Effector memory CD8-positive, alpha-beta T cell (primary cell): ENCODE measurements at regions not wholly inside any gene's neighbourhood (a gene's known extent, or its start where the extent isn't known, plus 50 kb on each side); places are given as distances from the start of the nearest gene placed in this dataset.

ENCODE experiments used
- ATAC-seq: fragments of 150-1000 bp; cut with Tn5 transposase; replicated peaks from 2 replicates; pipeline ENCODE4 v1.10.0; 2021; ENCODE audit warnings: mild to moderate bottlenecking, moderate library complexity
- DNase-seq, 3 experiments: peaks; one replicate each; pipeline ENCODE4 v3.0.0; 2021
- H3K27ac Mint-ChIP-seq, 2 donors: one replicate each; pipeline ENCODE4 v1.8.0; 2022; ENCODE audit warnings: mild to moderate bottlenecking in 2 of 2, mixed read lengths in 2 of 2, moderate library complexity in 2 of 2
- H3K27me3 Mint-ChIP-seq, 2 donors: one replicate each; pipeline ENCODE4 v1.8.0; 2022; ENCODE audit warnings: mixed read lengths in 2 of 2
- H3K36me3 Mint-ChIP-seq: one replicate; pipeline ENCODE4 v1.8.0; 2022; ENCODE audit warnings: mild to moderate bottlenecking, moderate library complexity, mixed read lengths; ENCODE audit not compliant: insufficient read depth
- H3K4me1 Mint-ChIP-seq, 2 donors: one replicate each; pipeline ENCODE4 v1.8.0; 2022; ENCODE audit warnings: low read depth in 2 of 2, mixed read lengths in 2 of 2
- H3K4me3 Mint-ChIP-seq, 2 donors: one replicate each; pipeline ENCODE4 v1.8.0; 2022; ENCODE audit warnings: mild to moderate bottlenecking in 2 of 2, mixed read lengths in 2 of 2, moderate library complexity in 2 of 2
- H3K9me3 Mint-ChIP-seq, 2 donors: one replicate each; pipeline ENCODE4 v1.8.0; 2022; ENCODE audit warnings: mixed read lengths in 2 of 2

GRCh38 chr21:27257908-27258556, 291.1 kb upstream of the ADAMTS5 start:
- Mint-ChIP-seq H3K4me1 (no peaks in the 10 kb centered on the region), H3K9me3 (peaks cover 4 to 7% of the 10 kb centered on the region in 2 donors), H3K4me3 (no peak overlapping the region), H3K27ac (no peak overlapping the region), H3K36me3 (no peaks in the 10 kb centered on the region), H3K27me3 (no peaks in the 10 kb centered on the region)
- ATAC-seq (no peak), DNase-seq (no peak)

DNA sequence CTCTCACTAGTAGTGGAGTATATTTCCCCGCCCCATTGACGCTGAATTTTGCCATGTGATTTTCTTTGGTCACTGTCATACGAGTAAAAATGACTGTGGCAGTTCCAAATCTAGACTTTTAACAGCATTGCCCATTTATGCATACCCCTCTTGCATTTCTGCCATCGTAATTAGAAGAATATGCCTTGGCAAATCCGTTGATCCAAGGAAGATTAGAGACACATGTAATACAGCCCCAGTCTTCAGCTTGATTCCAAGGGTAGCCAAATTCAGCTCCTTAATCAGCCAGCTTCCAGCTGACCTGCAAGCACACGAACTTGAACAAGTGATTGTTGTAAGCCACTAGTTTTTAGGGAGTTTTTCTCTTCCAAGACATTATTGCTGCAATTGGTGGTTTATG, 290.3 kb upstream of the ADAMTS5 start:
- Mint-ChIP-seq H3K36me3 (no peaks in the 10 kb centered on the region), H3K27me3 (no peaks in the 10 kb centered on the region), H3K4me1 (no peaks in the 10 kb centered on the region), H3K4me3 (no peak overlapping the region), H3K27ac (no peak overlapping the region), H3K9me3 (peaks cover 4 to 7% of the 10 kb centered on the region in 2 donors)
- DNase-seq = no peak
- ATAC-seq = no peak

DNA sequence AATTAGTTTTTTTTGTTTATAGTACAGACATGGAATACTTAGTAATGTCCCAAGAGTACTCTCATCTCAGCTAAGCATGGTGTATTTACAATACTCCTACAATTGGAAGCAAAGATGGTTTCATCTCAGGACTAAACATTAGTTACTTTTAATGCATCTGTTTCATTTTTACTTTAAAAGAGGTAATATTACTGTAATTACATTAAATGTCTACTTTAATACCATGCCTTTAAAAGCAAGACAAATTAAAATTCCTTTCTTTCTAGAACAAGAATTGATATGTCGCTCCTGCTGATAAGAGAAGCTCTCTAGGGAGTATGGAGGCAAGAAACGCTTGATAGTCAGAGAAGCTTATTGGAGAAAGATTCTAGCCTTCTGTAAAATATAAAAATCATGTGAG, 284.9 kb upstream of the ADAMTS5 start:
- Mint-ChIP-seq H3K27ac (no peak overlapping the region), H3K4me3 (no peak overlapping the region), H3K27me3 (no peaks in the 10 kb centered on the region), H3K9me3 (peaks cover 4 to 5% of the 10 kb centered on the region in 2 donors), H3K36me3 (no peaks in the 10 kb centered on the region), H3K4me1 (no peaks in the 10 kb centered on the region)
- DNase-seq (no peak), ATAC-seq (no peak)

DNA sequence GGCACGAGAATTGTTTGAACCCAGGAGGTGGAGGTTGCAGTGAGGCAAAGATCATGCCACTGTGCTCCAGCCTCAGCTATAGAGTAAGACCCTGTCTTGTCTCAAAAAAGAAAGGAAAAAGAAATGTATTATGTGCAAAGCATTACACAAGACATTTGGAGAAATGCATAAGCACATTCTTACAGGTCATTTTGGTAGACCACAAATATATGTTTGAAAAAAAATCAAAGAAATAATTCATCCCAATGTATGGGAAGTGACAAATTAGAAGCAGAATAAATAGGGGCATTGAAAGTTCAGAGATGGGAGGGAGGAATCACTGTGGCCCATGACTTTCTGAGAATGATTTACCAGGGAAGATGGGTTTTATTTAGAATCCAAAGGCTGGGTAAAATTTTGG, 283.5 kb upstream of the ADAMTS5 start:
- Mint-ChIP-seq H3K27ac (no peak overlapping the region), H3K36me3 (no peaks in the 10 kb centered on the region), H3K4me1 (no peaks in the 10 kb centered on the region), H3K27me3 (no peaks in the 10 kb centered on the region), H3K9me3 (peaks cover 4 to 5% of the 10 kb centered on the region in 2 donors), H3K4me3 (no peak overlapping the region)
- DNase-seq (no peak), ATAC-seq (no peak)

GRCh38 chr21:27248814-27249213, 281.9 kb upstream of the ADAMTS5 start:
- Mint-ChIP-seq H3K36me3 (no peaks in the 10 kb centered on the region), H3K27me3 (no peaks in the 10 kb centered on the region)
- DNase-seq = no peak

DNA sequence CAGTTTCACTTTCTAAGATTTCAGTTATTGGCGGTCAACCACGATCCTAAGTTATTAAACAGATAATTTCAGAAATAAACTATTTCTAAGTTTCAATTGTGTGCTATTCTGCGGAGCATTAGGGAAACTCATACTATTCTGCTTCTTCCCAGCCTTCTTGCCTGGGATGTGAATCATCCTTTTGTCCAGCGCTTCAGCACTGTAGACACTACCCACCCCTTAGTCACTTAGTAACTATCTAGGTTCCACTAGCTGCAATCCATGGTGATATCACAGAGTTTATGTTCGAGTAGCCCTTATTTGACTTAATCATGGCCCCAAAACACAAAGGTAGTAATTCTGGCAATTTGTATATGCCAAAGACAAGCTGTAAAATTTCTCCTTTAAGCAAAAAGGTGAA, 279.9 kb upstream of the ADAMTS5 start:
- H3K9me3 Mint-ChIP-seq = peaks cover 5 to 8% of the 10 kb centered on the region in 2 donors
- ATAC-seq (no peak), DNase-seq (no peak)
- no peaks in the 10 kb centered on the region for H3K27me3 Mint-ChIP-seq
- no peak overlapping the region for H3K27ac Mint-ChIP-seq
- H3K4me3 Mint-ChIP-seq = no peak overlapping the region
- no peaks in the 10 kb centered on the region for H3K36me3 Mint-ChIP-seq
- no peaks in the 10 kb centered on the region for H3K4me1 Mint-ChIP-seq

More at GRCh38 chr21:27248814-27249213, 281.9 kb upstream of the ADAMTS5 start:
- Mint-ChIP-seq H3K4me3 (no peak overlapping the region), H3K4me1 (no peaks in the 10 kb centered on the region), H3K27ac (no peak overlapping the region), H3K9me3 (peaks cover 4 to 5% of the 10 kb centered on the region in 2 donors)
- ATAC-seq = no peak

DNA sequence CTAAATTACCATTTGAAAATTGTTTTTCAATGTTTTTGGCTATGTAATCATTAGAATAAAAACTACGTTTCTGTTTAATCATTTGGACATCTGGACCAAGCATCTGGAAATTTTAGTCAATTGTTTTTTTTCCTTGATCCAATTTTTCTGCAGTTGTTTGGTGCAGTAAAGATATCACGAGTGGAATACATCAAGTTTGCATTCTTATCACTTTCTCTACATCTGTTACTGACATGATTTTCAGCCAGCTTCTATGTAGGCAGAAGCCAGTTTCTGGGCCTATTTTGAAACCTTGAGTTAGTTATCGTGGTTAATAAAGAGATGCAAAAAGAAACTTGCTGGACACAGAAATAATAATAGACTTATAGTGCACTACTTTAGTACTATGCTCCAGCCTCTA, 277.9 kb upstream of the ADAMTS5 start:
- H3K36me3 Mint-ChIP-seq = no peaks in the 10 kb centered on the region
- no peak overlapping the region for H3K27ac Mint-ChIP-seq
- no peak for ATAC-seq

DNA sequence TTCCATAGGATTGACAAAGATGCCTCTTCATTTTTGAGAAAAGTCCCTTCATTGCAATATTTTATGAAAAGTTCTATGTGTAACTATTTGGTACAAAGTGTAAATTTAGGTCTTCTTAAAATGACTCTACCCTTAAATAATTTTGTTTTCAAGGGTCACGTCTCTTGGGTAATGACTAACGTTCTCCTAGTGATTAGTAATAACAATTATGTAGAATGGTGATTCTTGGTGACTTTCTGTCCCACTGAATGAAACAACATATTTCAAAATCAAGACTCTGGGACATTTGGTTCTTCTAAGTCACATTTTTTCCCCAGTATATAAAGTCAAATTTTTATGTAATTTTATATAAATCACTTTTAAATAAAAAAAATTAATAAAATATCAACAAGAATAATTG, 277.5 kb upstream of the ADAMTS5 start:
- Mint-ChIP-seq H3K4me1 (no peaks in the 10 kb centered on the region), H3K27ac (no peak overlapping the region), H3K27me3 (no peaks in the 10 kb centered on the region), H3K36me3 (no peaks in the 10 kb centered on the region), H3K4me3 (no peak overlapping the region), H3K9me3 (peaks cover 8 to 12% of the 10 kb centered on the region in 2 donors)
- no peak for ATAC-seq
- no peak for DNase-seq

More for the DNA sequence above, 277.9 kb upstream of the ADAMTS5 start:
- Mint-ChIP-seq H3K4me1 (no peaks in the 10 kb centered on the region), H3K4me3 (no peak overlapping the region), H3K9me3 (peaks cover 8 to 12% of the 10 kb centered on the region in 2 donors), H3K27me3 (no peaks in the 10 kb centered on the region)
- no peak for DNase-seq

GRCh38 chr21:27240839-27241238, 274.0 kb upstream of the ADAMTS5 start:
- Mint-ChIP-seq H3K36me3 (no peaks in the 10 kb centered on the region), H3K27me3 (no peaks in the 10 kb centered on the region), H3K9me3 (peaks cover 6% of the 10 kb centered on the region in 2 donors), H3K4me3 (no peak overlapping the region), H3K4me1 (no peaks in the 10 kb centered on the region), H3K27ac (no peak overlapping the region)
- no peak for DNase-seq
- no peak for ATAC-seq

GRCh38 chr21:27233514-27234115, 266.7 kb upstream of the ADAMTS5 start:
- ATAC-seq (no peak), DNase-seq (no peak)
- Mint-ChIP-seq H3K36me3 (no peaks in the 10 kb centered on the region), H3K27ac (no peak overlapping the region), H3K27me3 (no peaks in the 10 kb centered on the region), H3K9me3 (peaks cover 0 to 5% of the 10 kb centered on the region in 2 donors), H3K4me1 (no peaks in the 10 kb centered on the region), H3K4me3 (no peak overlapping the region)

DNA sequence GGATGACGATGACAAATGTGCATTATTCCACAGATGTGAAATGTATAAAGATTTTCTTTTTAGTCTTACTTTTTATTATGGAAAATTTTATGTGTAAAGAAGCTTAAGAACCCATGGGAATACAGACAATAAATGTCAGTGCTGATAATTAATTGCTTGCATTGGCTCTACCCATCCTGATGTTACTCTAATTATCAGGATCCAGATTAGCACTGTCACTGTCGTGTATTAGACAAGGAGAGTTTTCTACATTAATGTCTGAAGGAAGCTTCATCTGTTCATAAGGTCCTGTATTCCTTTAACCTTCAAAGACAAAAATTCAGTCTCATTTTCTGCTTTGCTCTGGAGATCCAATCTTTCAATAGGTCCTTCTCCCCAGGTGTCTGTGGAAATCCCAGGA, 259.1 kb upstream of the ADAMTS5 start:
- DNase-seq (no peak), ATAC-seq (no peak)
- Mint-ChIP-seq H3K4me1 (no peaks in the 10 kb centered on the region), H3K27ac (no peak overlapping the region), H3K4me3 (no peak overlapping the region), H3K36me3 (no peaks in the 10 kb centered on the region), H3K27me3 (no peaks in the 10 kb centered on the region), H3K9me3 (peaks cover 0 to 2% of the 10 kb centered on the region in 2 donors)

DNA sequence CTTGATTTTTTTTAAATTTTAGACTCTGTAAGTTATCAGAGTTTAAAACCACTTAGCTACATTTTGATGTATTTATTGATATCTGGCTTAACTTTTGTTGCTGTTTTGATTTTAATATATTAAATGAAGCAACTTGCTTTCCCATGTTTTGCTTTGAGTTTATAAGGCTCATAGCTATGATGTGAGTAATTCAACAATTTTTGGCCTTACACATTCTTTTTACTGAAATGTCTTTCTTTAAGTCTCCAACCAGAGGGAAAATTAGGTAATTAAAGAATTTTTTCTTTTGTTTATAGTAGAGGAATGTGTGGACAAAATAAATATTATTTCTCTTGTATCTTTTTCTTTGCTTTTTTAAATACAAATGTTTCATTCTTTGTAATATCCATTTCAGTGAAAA, 258.3 kb upstream of the ADAMTS5 start:
- H3K4me1 Mint-ChIP-seq = no peaks in the 10 kb centered on the region
- no peak for ATAC-seq
- peaks cover 0 to 4% of the 10 kb centered on the region in 2 donors for H3K9me3 Mint-ChIP-seq
- H3K27me3 Mint-ChIP-seq = no peaks in the 10 kb centered on the region
- no peak overlapping the region for H3K4me3 Mint-ChIP-seq
- no peaks in the 10 kb centered on the region for H3K36me3 Mint-ChIP-seq
- no peak overlapping the region for H3K27ac Mint-ChIP-seq
- no peak for DNase-seq

DNA sequence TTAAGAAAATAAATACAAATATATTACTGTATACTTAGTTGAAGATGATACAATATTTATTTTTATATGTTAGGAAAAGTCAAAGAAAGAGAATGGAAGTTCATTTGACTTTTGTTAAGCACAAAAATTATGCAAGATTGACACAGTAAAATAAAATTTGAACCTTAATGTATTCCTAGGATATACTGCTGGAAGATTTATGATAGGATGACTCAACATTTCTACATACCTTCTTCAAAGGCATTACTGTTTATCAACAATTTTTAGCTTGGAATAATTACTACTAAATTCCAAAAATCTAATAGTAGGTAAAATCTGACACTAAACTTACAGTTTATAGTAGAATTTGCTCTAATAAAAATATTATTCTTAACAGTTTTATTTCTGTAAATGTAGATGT, 257.3 kb upstream of the ADAMTS5 start:
- DNase-seq (no peak), ATAC-seq (no peak)
- H3K27ac Mint-ChIP-seq = no peak overlapping the region
- H3K9me3 Mint-ChIP-seq = peaks cover 0 to 4% of the 10 kb centered on the region in 2 donors
- H3K36me3 Mint-ChIP-seq = no peaks in the 10 kb centered on the region
- H3K27me3 Mint-ChIP-seq = no peaks in the 10 kb centered on the region
- H3K4me3 Mint-ChIP-seq = no peak overlapping the region
- H3K4me1 Mint-ChIP-seq = no peaks in the 10 kb centered on the region

- H3K36me3 Mint-ChIP-seq = no peaks in the 10 kb centered on the region
Measured at GRCh38 chr21:27221077-27221476, 254.2 kb upstream of the ADAMTS5 start.

More at GRCh38 chr21:27221077-27221476, 254.2 kb upstream of the ADAMTS5 start:
- Mint-ChIP-seq H3K27me3 (no peaks in the 10 kb centered on the region), H3K4me1 (no peaks in the 10 kb centered on the region), H3K27ac (no peak overlapping the region), H3K4me3 (no peak overlapping the region), H3K9me3 (peaks cover 8 to 12% of the 10 kb centered on the region in 2 donors)
- DNase-seq (no peak), ATAC-seq (no peak)
